HG03457 (cell line): ENCODE measurements at regions not wholly inside any gene's neighbourhood (a gene's known extent, or its start where the extent isn't known, plus 50 kb on each side); places are given as distances from the start of the nearest gene placed in this dataset.
"Not testable (repeated sequence)": the region's sequence is repeated elsewhere in the genome, so short reads cannot be mapped to it uniquely, and the experiment has no call there.

Experiments
- ATAC-seq: cut with Tn5 transposase; IDR thresholded peaks from one replicate; pipeline ENCODE4 v1.9.1; 2021; ENCODE audit warnings: moderate number of reproducible peaks; ENCODE audit not compliant: unreplicated experiment

DNA sequence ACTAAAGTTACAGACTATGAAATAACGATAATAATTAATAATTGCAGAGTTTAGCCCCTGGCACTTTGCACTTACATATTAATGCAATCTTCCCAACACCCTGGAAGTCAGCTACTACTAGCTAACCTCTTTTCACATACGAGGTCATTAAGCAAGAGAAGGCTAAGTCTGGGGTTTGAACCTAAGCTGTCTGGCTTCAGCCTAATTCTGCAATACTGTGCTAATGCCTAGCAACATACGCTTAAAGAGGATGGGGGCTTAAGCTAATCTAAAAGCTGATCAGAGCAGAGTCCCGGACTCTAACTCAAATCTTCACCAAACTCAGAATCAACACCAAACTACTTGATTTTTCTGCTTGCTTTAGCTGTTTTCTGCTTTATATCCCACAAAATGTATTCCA, 168.7 kb upstream of the GNAI1 start:
- no peak for ATAC-seq

DNA sequence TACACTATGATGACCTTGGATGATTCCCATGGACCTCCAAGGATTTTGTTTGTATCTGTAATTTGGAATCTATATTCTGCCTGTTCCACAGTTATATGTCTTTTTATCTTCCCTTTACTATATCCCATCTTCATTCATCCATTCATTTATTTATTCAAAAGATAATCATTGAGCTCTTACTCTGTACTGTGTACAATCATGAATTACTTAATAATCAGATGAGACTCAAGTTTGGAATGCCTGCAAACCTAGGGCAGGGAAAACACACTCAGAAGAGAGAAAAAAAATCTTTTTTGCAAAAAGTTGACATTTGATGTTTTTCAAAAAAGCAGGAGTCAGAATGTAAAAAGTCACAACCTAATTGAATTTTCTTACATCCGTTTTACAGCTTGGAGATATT, 170.2 kb upstream of the GNAI1 start:
- ATAC-seq = no peak

DNA sequence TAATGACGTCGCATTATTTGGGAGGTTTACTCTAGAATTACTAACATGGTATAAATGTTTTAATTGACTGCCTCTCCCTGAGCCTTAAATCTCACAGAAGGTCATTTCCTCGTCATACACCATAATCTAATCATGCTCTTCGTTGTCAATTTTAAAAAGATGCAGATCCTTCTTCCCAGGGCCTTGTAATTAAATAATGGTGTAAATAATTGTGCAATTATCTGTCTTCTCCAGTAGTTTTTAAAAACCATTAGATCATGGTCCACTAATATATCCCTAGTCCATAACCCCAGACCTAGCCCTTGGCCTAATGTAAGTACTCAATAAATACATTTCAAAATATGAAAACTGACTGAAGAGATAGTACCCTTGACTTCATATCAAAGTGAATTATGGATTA, 181.5 kb upstream of the GNAI1 start:
- ATAC-seq = no peak

- no peak for ATAC-seq
Measured at GRCh38 chr7:79952399-79952798, 182.2 kb upstream of the GNAI1 start.

- no peak for ATAC-seq
Measured at GRCh38 chr7:79951415-79951814, 183.2 kb upstream of the GNAI1 start.

DNA sequence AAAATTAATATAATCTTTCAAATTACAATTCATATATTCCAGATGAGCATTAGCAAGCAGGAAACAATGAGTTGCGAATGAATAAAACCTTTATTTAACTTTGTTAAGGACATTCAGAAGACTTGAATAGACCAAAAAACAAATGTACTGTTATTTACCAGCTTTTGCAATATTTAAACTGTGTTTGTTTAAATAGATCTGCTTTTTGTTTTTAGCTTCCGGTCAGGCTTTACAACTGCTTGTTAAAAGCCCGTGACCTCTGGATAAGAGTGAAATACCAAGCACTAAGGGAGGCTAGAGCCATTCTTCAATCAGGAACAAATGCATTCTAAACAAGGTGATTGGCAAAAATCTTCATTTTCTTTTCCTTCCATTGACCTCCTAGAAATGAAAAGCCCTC, 184.9 kb upstream of the GNAI1 start:
- ATAC-seq = no peak

- no peak for ATAC-seq
Measured at GRCh38 chr7:79936281-79936983, 198.2 kb upstream of the GNAI1 start.

GRCh38 chr7:79934727-79935126, 199.9 kb upstream of the GNAI1 start:
- no peak for ATAC-seq

DNA sequence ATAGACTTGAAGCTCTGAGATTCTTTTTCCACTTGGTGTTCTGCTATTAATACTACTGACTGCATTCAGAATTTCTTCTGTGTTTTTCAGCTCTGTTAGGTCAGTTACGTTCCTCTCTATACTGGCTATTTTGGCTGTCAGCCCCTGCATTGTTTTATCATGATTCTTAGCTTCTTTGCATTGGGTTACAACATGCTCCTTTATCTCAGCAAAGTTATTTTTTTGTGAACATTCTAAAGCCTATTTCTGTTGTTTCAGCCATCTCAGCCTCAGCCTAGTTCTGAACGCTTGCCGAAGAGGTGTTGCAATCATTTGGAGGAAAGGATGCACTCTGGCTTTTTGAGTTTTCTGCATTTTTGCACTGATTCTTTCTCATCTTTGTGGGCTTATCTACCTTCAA, 201.5 kb upstream of the GNAI1 start:
- no peak for ATAC-seq

DNA sequence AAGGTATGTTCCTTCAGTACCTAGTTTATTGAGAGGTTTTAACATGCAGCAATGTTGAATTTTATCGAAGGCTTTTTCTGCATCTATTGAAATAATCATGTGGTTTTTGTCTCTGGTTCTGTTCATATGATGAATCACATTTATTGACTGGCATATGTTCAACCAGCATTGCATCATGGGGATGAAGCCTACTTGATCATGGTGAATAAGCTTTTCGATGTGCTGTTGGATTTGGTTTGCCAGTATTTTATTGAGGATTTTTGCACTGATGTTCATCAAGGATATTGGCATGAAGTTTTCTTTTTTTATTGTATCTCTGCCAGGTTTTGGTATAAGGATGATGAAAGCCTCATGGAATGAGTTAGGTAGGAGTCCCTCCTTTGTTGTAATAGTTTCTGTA, 204.0 kb upstream of the GNAI1 start:
- ATAC-seq = no peak

DNA sequence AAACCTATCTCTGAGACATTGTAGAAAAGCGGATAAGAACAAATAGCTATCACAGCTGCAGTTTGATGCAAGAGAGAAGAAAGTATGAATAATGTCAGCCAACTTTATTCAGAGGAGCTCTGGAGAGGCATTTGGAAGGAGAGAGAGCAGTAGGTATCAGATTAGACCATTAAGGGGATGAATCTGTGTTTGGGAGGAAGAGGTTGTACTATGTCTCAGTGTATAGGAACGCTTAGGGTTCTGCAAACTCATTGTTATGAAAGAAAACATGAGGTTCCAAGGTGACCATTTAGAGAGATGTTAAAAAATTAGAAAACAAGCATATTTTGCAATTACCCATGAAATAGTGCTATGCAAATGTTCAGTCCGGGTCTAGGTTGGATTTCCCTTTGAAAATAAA, 207.5 kb upstream of the GNAI1 start:
- ATAC-seq = no peak

- no peak for ATAC-seq
Measured at GRCh38 chr7:79923953-79924352, 210.7 kb upstream of the GNAI1 start.

DNA sequence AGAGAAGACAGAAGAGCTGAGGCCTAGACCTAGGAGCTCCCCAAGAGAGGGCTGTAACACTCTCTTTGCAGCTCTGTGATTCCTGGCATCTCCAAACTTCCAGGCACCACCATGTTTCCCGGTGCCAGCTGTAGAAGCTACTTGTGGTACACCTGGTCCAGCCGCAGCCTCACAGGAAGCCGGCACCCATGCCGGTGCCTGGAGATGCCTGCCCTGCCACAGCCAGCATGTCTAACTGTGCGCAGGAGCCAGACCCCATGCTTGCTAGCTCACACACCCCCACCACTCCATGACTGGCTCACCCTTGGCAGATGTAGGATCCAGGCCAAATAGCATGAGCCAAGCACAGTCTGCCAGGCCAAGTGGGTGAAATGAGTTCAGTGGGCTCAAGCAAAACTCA, 211.7 kb upstream of the GNAI1 start:
- no peak for ATAC-seq

- ATAC-seq = no peak
Measured at GRCh38 chr7:79921976-79922375, 212.7 kb upstream of the GNAI1 start.

DNA sequence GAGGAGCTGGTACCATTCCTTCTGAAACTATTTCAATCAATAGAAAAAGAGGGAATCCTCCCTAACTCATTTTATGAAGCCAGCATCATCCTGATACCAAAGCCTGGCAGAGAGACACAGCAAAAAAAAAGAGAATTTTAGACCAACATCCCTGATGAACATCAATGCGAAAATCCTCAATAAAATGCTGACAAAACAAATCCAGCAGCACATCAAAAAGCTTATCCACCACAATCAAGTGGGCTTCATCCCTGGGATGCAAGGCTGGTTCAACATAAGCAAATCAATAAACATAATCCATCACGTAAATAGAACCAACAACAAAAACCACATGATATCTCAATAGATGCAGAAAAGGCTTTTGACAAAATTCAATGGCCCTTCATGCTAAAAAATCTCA, 216.0 kb upstream of the GNAI1 start:
- ATAC-seq = not testable (repeated sequence)

DNA sequence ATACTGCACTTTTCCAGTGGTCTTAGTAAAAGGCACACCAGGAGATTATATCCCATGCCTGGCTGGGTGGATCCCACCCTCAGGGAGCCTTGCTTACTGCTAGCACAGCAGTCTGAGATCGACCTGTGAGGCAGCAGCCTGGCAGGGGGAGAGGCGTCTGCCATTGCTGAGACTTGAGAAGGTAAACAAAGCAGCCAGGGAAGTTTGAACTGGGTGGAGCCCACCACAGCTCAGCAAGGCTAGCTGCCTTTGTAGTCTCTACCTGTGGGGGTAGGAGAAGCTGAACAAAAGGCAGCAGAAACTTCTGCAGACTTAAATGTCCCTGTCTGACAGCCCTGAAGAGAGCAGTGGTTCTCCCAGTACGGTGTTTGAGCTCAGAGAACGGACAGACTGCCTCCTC, 219.3 kb upstream of the GNAI1 start:
- ATAC-seq = not testable (repeated sequence)

- no peak for ATAC-seq
Measured at GRCh38 chr7:79912213-79912633, 222.4 kb upstream of the GNAI1 start.

GRCh38 chr7:79911420-79911819, 223.2 kb upstream of the GNAI1 start:
- ATAC-seq = no peak

DNA sequence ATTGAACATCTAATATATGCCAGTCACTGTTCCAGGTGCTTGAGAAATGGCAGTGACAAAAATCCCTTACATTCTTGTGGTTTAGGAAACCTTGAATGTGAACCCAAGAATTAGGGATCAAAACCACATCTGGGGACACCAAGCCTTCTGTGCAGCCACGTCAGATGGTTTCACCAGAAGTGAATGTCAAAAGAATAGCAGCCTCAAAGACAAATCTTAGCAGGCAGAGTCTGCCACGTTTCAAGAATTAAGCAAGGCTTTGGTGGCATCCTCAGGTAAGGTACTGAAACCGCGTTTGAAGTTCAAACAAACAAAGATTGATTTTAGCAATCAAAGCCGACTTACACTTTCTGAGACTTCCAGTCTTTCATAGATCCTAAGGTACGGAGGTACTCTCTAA, 225.5 kb upstream of the GNAI1 start:
- ATAC-seq = no peak

DNA sequence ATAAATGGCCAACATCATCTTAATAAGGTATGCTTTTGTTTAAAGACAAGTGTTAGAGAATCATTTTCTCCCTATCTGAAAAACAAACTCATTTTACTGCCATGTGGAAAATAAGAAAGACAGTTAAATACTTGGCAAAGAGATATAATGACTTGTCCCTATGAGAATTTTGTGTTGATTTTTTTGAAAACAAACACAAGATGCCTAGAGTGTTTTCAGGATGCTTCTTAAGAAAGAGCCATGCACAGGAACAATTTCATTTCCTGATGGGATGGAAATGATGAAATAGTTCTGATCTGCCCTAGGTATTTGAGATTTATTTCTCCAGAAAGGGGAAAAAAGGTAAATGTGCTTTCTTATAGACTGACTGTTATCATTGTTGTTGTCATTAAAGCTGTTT, 237.5 kb upstream of the GNAI1 start:
- no peak for ATAC-seq

- ATAC-seq = no peak
Measured at GRCh38 chr7:79893991-79894390, 240.6 kb upstream of the GNAI1 start.

DNA sequence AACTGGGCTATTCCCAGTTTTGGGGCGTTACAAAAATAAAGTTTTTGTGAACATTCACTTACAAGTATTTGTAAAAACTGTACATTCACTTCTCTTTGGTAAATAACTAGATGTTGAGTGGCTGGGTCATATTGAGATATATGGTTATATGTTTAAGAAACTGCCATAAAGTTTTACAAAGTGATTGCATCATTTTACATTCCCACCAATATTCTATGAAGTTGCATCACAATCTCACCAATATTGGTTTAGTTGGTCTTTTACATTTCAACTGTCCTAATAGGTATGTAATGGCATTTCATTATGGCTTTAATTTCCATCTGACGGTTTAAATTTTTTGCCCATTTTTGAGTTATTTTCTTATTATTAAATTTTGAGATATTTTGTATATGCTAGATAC, 251.7 kb upstream of the GNAI1 start:
- no peak for ATAC-seq

DNA sequence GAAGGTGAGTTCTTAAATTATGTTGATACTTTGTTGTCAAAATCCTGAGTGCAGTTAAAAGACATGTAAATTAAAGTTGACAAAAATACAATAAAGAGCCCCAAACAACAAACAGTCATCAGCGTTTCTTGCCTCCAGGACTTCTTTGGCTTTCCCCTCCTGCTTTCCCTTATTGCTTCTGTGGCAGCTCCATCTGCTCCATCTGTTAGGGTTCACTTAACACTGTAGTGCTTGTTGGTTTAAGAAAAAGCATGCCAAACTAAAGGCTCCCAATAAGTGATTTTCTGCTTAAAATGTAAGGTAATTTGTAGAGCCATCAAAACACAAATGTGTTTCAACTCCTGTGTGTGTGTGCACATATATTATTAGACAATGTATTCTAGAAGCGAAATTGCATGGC, 254.3 kb upstream of the GNAI1 start:
- ATAC-seq = no peak
